H9 (cell line): ENCODE measurements at regions not wholly inside any gene's neighbourhood (a gene's known extent, or its start where the extent isn't known, plus 50 kb on each side); places are given as distances from the start of the nearest gene placed in this dataset.

Source experiments
- DNase-seq: peaks from one replicate; pipeline ENCODE4 v3.0.0-alpha.2; 2017
- H2AFZ ChIP-seq: one replicate; pipeline ENCODE4 v1.6.1; 2013; ENCODE audit warnings: mild to moderate bottlenecking, low read length, control low read depth, moderate library complexity
- H2AK5ac ChIP-seq: 2 replicates; pipeline ENCODE4 v1.6.1; 2013; ENCODE audit warnings: low read length, control low read depth, mixed read lengths; ENCODE audit not compliant: insufficient read length
- H2BK120ac ChIP-seq: one replicate; pipeline ENCODE4 v1.6.1; 2013; ENCODE audit warnings: low read depth, mild to moderate bottlenecking, low read length, control low read depth, inconsistent platforms; ENCODE audit not compliant: poor library complexity, severe bottlenecking
- H2BK12ac ChIP-seq: 2 replicates; pipeline ENCODE4 v1.6.1; 2013; ENCODE audit warnings: low read length, control low read depth, mixed read lengths, low read depth; ENCODE audit not compliant: insufficient read length
- H2BK15ac ChIP-seq: 2 replicates; pipeline ENCODE4 v1.6.1; 2013; ENCODE audit warnings: low read depth, low read length, control low read depth
- H2BK20ac ChIP-seq: one replicate; pipeline ENCODE4 v1.6.1; 2013; ENCODE audit warnings: low read depth, mild to moderate bottlenecking, low read length, control low read depth, inconsistent platforms; ENCODE audit not compliant: poor library complexity, severe bottlenecking
- H2BK5ac ChIP-seq: 2 replicates; pipeline ENCODE4 v1.6.1; 2013; ENCODE audit warnings: low read length, control low read depth, mixed read lengths; ENCODE audit not compliant: insufficient read length
- H3K14ac ChIP-seq: 2 replicates; pipeline ENCODE4 v1.6.1; 2013; ENCODE audit warnings: low read length, control low read depth; ENCODE audit not compliant: insufficient read depth
- H3K18ac ChIP-seq: 2 replicates; pipeline ENCODE4 v1.6.1; 2013; ENCODE audit warnings: low read depth, mild to moderate bottlenecking, mixed read lengths, low read length, control low read depth; ENCODE audit not compliant: insufficient read length
- H3K23ac ChIP-seq: 2 replicates; pipeline ENCODE4 v1.6.1; 2013; ENCODE audit warnings: low read length, control low read depth, mixed read lengths, low read depth; ENCODE audit not compliant: insufficient read length
- H3K23me2 ChIP-seq: 2 replicates; pipeline ENCODE4 v1.6.1; 2013; ENCODE audit warnings: low read depth, mild to moderate bottlenecking, mixed read lengths, low read length, control low read depth; ENCODE audit not compliant: insufficient read length, poor library complexity, severe bottlenecking
- H3K27ac ChIP-seq: 2 replicates; pipeline ENCODE4 v1.5.1; 2013; ENCODE audit warnings: low read length, control low read depth, mixed read lengths, low read depth; ENCODE audit not compliant: insufficient read length
- H3K27me3 ChIP-seq: 2 replicates; pipeline ENCODE4 v1.6.1; 2013; ENCODE audit warnings: low read length, control low read depth, inconsistent platforms; ENCODE audit not compliant: insufficient read depth
- H3K4ac ChIP-seq: 2 replicates; pipeline ENCODE4 v1.6.1; 2013; ENCODE audit warnings: low read depth, mild to moderate bottlenecking, control low read depth, inconsistent platforms, low read length, moderate library complexity
- H3K4me1 ChIP-seq: 2 replicates; pipeline ENCODE4 v1.6.1; 2013; ENCODE audit warnings: low read length, control low read depth, inconsistent platforms; ENCODE audit not compliant: insufficient read depth
- H3K4me2 ChIP-seq: 2 replicates; pipeline ENCODE4 v1.6.1; 2013; ENCODE audit warnings: low read length, control low read depth, mixed read lengths; ENCODE audit not compliant: insufficient read length, insufficient read depth
- H3K56ac ChIP-seq: 2 replicates; pipeline ENCODE4 v1.6.1; 2013; ENCODE audit warnings: low read depth, mild to moderate bottlenecking, mixed read lengths, low read length, control low read depth; ENCODE audit not compliant: insufficient read length
- H3K79me1 ChIP-seq: 2 replicates; pipeline ENCODE4 v1.6.1; 2013; ENCODE audit warnings: low read depth, mild to moderate bottlenecking, moderate library complexity, low read length, control low read depth, inconsistent platforms; ENCODE audit not compliant: insufficient read depth, poor library complexity, severe bottlenecking
- H3K79me2 ChIP-seq: 2 replicates; pipeline ENCODE4 v1.6.1; 2013; ENCODE audit warnings: low read length, control low read depth, inconsistent platforms; ENCODE audit not compliant: insufficient read depth
- H3K9ac ChIP-seq: 2 replicates; pipeline ENCODE4 v1.6.1; 2013; ENCODE audit warnings: low read length, control low read depth, mixed read lengths; ENCODE audit not compliant: insufficient read length; ENCODE audit errors: extremely low read depth
- H3K9me3 ChIP-seq: one replicate; pipeline ENCODE4 v1.6.1; 2013; ENCODE audit warnings: low read depth, low read length, inconsistent platforms; ENCODE audit not compliant: control insufficient read depth
- H3T11ph ChIP-seq: one replicate; pipeline ENCODE4 v1.6.1; 2013; ENCODE audit warnings: mild to moderate bottlenecking, low read length, control low read depth, inconsistent platforms
- H4K20me1 ChIP-seq: one replicate; pipeline ENCODE4 v1.6.1; 2013; ENCODE audit not compliant: control insufficient read depth, insufficient read length, insufficient read depth
- H4K5ac ChIP-seq: 2 replicates; pipeline ENCODE4 v1.6.1; 2013; ENCODE audit warnings: low read depth, mild to moderate bottlenecking, mixed read lengths, low read length, control low read depth; ENCODE audit not compliant: insufficient read length
- H4K8ac ChIP-seq: replicated peaks from 2 replicates; pipeline ENCODE4 v1.6.1; 2013; ENCODE audit warnings: low read length, control low read depth, mixed read lengths, low read depth; ENCODE audit not compliant: insufficient read length
- H4K91ac ChIP-seq: 2 replicates; pipeline ENCODE4 v1.6.1; 2013; ENCODE audit warnings: low read depth, mild to moderate bottlenecking, moderate library complexity, mixed read lengths, low read length, control low read depth; ENCODE audit not compliant: insufficient read length
- H3K27ac Mint-ChIP-seq, 3 experiments: 2 replicates in 2 of 3; 3 replicates in 1 of 3; pipeline ENCODE4 v1.8.0; 2020 to 2021; ENCODE audit warnings: mixed read lengths in 3 of 3, mild to moderate bottlenecking in 1 of 3, moderate library complexity in 1 of 3
- H3K27me3 Mint-ChIP-seq: 2 replicates; pipeline ENCODE4 v1.8.0; 2021; ENCODE audit warnings: low read depth, mild to moderate bottlenecking, moderate library complexity, mixed read lengths
- H3K36me3 Mint-ChIP-seq, 3 experiments: 2 replicates in 2 of 3; 3 replicates in 1 of 3; pipeline ENCODE4 v1.8.0; 2020 to 2021; ENCODE audit warnings: low read depth in 3 of 3, mixed read lengths in 3 of 3; ENCODE audit not compliant: insufficient read depth in 1 of 3
- H3K4me1 Mint-ChIP-seq, 2 experiments: 2 replicates each; pipeline ENCODE4 v1.8.0; 2020; ENCODE audit warnings: mixed read lengths in 2 of 2
- H3K4me3 Mint-ChIP-seq, 2 experiments: 2 replicates in 1 of 2; 3 replicates in 1 of 2; pipeline ENCODE4 v1.8.0; 2020 to 2021; ENCODE audit warnings: mild to moderate bottlenecking in 2 of 2, mixed read lengths in 2 of 2, moderate library complexity in 1 of 2
- H3K9me3 Mint-ChIP-seq, 2 experiments: 2 replicates in 1 of 2; 3 replicates in 1 of 2; pipeline ENCODE4 v1.8.0; 2020; ENCODE audit warnings: mild to moderate bottlenecking in 2 of 2, mixed read lengths in 2 of 2, moderate library complexity in 1 of 2
- CTCF ChIP-seq: fragments of 200-600 bp; sonication (generic); conservative IDR thresholded peaks from 3 replicates; pipeline ENCODE4 v1.8.0; 2021; ENCODE audit warnings: antibody characterized with exemption, mild to moderate bottlenecking
- WGBS: extraction: QIAGEN DNeasy Blood & Tissue Kit; methylation state at CpG from one replicate; pipeline ENCODE4 v1.1.7; 2013; ENCODE audit warnings: missing lambda C conversion rate, low lambda C conversion rate, mixed read lengths; ENCODE audit not compliant: insufficient read length; ENCODE audit errors: extremely low coverage; 5-methylcytosine and 5-hydroxymethylcytosine counted together

GRCh38 chr1:80441664-80442063 is 1359.1 kb upstream of the ADGRL2 start:
- no peaks in the 10 kb centered on the region for H3K36me3 Mint-ChIP-seq
- no peak overlapping the region for H3K56ac ChIP-seq
- no peak overlapping the region for H4K5ac ChIP-seq
- no peak overlapping the region for H3K18ac ChIP-seq
- no peaks in the 10 kb centered on the region for H4K20me1 ChIP-seq
- H2AFZ ChIP-seq, result no peak overlapping the region
- no peak overlapping the region for H3K27ac Mint-ChIP-seq
- H3K79me1 ChIP-seq, result no peaks in the 10 kb centered on the region
- H3K9ac ChIP-seq, result no peak overlapping the region
- no peak overlapping the region for H3K4me2 ChIP-seq
- no peak overlapping the region for H4K8ac ChIP-seq
- no peak overlapping the region for H3T11ph ChIP-seq
- H3K27me3 ChIP-seq, result no peaks in the 10 kb centered on the region
- no peak for DNase-seq
- H4K91ac ChIP-seq, result no peak overlapping the region
- H3K9me3 ChIP-seq, result no peaks in the 10 kb centered on the region
- H3K9me3 Mint-ChIP-seq, result no peaks in the 10 kb centered on the region
- H3K27ac ChIP-seq, result no peak overlapping the region
- no peaks in the 10 kb centered on the region for H3K23me2 ChIP-seq
- H3K79me2 ChIP-seq, result no peaks in the 10 kb centered on the region
- no peak overlapping the region for H2AK5ac ChIP-seq
- H3K4me1 Mint-ChIP-seq, result peaks cover 9 to 10% of the 10 kb centered on the region in 2 experiments; a peak in 2 of 4 replicates
- no peak overlapping the region for H2BK5ac ChIP-seq
- no peaks in the 10 kb centered on the region for H3K4me1 ChIP-seq
- no peak overlapping the region for H2BK15ac ChIP-seq
- H3K27me3 Mint-ChIP-seq, result no peaks in the 10 kb centered on the region
- no peak overlapping the region for H2BK12ac ChIP-seq
- no peak overlapping the region for H3K23ac ChIP-seq
- no peak overlapping the region for H3K4ac ChIP-seq
- H2BK120ac ChIP-seq, result no peak overlapping the region
- no peak overlapping the region for H3K14ac ChIP-seq
- no peak overlapping the region for H3K4me3 Mint-ChIP-seq
- TF ChIP-seq CTCF, result peak; percentile 39; the same call in 2 of the 3 replicates
- no peak overlapping the region for H2BK20ac ChIP-seq
- no CpG with 5 or more reads among the region's 7 CpGs for WGBS
